Lung (tissue), 11 donors: ENCODE measurements at regions not wholly inside any gene's neighbourhood (a gene's known extent, or its start where the extent isn't known, plus 50 kb on each side); places are given as distances from the start of the nearest gene placed in this dataset.
"Not testable (repeated sequence)": the region's sequence is repeated elsewhere in the genome, so short reads cannot be mapped to it uniquely, and the experiment has no call there.

Source experiments
- ATAC-seq: fragments of 200-7000 bp; cut with Tn5 transposase; one replicate; pipeline ENCODE4 v1.9.1; 2020; ENCODE audit warnings: moderate number of reproducible peaks; ENCODE audit not compliant: insufficient read depth, low FRiP score
- DNase-seq, 3 donors: peaks; one replicate each; pipeline ENCODE4 v3.0.0-alpha.2; 2013 to 2017
- H3K27ac ChIP-seq, 2 donors: one replicate each; pipeline ENCODE4 v1.5.1; 2013; ENCODE audit warnings: mild to moderate bottlenecking in 2 of 2, moderate library complexity in 2 of 2, control low read depth in 1 of 2, inconsistent platforms in 1 of 2, low read depth in 1 of 2, low read length in 1 of 2
- H3K27me3 ChIP-seq, 3 donors: one replicate each; pipeline ENCODE4 v1.5.1; 2013; ENCODE audit warnings: low read length in 2 of 3; ENCODE audit not compliant: control insufficient read depth in 3 of 3, insufficient read depth in 3 of 3
- H3K36me3 ChIP-seq, 4 donors: one replicate each; pipeline ENCODE4 v1.5.1; 2013; ENCODE audit warnings: low read length in 4 of 4, mild to moderate bottlenecking in 1 of 4, moderate library complexity in 1 of 4; ENCODE audit not compliant: control insufficient read depth in 4 of 4, insufficient read depth in 4 of 4
- H3K4me1 ChIP-seq, 5 donors: one replicate each; pipeline ENCODE4 v1.5.1; 2013; ENCODE audit warnings: low read length in 5 of 5, mild to moderate bottlenecking in 2 of 5, moderate library complexity in 1 of 5; ENCODE audit not compliant: control insufficient read depth in 5 of 5, insufficient read depth in 5 of 5
- H3K4me3 ChIP-seq: one replicate; pipeline ENCODE4 v1.5.1; 2013; ENCODE audit warnings: mild to moderate bottlenecking, control low read depth, moderate library complexity
- H3K9ac ChIP-seq, 2 donors: one replicate each; pipeline ENCODE4 v1.5.1; 2013; ENCODE audit warnings: low read length in 2 of 2, control low read depth in 1 of 2; ENCODE audit not compliant: insufficient read depth in 1 of 2
- H3K9me3 ChIP-seq, 4 donors: one replicate each; pipeline ENCODE4 v1.5.1; 2013; ENCODE audit warnings: low read length in 3 of 4, mild to moderate bottlenecking in 1 of 4, moderate library complexity in 1 of 4; ENCODE audit not compliant: control insufficient read depth in 4 of 4, insufficient read depth in 3 of 4
- WGBS, 2 donors: extraction: QIAGEN DNeasy Blood & Tissue Kit; methylation state at CpG; one replicate each; pipeline ENCODE4 v1.1.7; 2013; 5-methylcytosine and 5-hydroxymethylcytosine counted together
- TF ChIP-seq, protein P1 (sequence below): IDR thresholded peaks from 2 replicates; pipeline ENCODE4 v1.5.1; 2012; ENCODE audit warnings: mild to moderate bottlenecking; ENCODE audit errors: control extremely low read depth, extremely low read depth
- donor health status: control.
- donor health status: control.
- donor health status: Bipolar disorder and iron deficiency.
- donor health status: healthy.
- donor health status: DM: yes; HTN: yes; CAD: no.

DNA sequence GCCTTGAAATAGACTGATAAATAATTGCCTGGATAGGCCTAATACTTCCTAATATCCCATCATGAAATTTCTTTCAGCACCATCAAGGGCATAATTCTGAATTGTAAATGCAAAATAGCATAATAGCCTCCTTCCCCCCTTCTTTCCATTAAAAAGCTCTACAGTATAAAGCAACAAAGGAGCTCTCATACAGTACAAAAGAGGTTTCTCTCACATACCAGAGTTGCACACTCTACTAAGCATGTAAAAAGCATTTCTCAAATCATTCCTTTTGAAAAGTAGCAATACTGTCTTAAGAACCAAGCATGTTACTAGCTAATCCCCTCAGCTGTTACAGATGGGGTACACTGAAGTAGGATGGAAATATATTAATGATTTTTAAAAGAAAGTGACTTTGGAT, 509.0 kb downstream of the KLHL13 start:
- Histone ChIP-seq H3K9ac (no peak overlapping the region), H3K36me3 (no peaks in the 10 kb centered on the region), H3K9me3 (peaks cover 0 to 12% (median 5%) of the 10 kb centered on the region in 4 donors), H3K4me1 (no peaks in the 10 kb centered on the region), H3K4me3 (no peak overlapping the region), H3K27me3 (no peaks in the 10 kb centered on the region), H3K27ac (no peak overlapping the region)
- ATAC-seq (no peak), DNase-seq (no peak)
- TF ChIP-seq, protein P1, sequence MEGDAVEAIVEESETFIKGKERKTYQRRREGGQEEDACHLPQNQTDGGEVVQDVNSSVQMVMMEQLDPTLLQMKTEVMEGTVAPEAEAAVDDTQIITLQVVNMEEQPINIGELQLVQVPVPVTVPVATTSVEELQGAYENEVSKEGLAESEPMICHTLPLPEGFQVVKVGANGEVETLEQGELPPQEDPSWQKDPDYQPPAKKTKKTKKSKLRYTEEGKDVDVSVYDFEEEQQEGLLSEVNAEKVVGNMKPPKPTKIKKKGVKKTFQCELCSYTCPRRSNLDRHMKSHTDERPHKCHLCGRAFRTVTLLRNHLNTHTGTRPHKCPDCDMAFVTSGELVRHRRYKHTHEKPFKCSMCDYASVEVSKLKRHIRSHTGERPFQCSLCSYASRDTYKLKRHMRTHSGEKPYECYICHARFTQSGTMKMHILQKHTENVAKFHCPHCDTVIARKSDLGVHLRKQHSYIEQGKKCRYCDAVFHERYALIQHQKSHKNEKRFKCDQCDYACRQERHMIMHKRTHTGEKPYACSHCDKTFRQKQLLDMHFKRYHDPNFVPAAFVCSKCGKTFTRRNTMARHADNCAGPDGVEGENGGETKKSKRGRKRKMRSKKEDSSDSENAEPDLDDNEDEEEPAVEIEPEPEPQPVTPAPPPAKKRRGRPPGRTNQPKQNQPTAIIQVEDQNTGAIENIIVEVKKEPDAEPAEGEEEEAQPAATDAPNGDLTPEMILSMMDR, result no peak

DNA sequence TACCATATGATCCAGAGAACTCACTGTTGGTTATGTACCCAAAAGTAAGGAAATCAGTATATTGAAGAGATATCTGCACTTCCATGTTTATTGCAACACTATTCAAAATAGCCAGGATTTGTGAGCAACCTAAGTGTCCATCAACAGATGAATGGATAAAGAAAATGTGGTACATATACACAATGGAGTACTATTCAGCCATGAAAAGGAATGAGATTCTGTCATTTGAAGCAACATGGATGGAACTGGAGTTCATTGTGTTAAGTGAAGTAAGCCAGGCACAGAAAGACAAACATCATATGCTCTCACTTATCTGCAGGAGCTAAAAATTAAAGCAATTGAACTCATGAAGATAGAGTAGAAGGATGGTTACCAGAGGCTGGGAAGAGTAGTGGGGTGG, 510.5 kb downstream of the KLHL13 start:
- H3K4me1 ChIP-seq, H3K4me3 ChIP-seq, H3K27me3 ChIP-seq, H3K9ac ChIP-seq, H3K27ac ChIP-seq, ATAC-seq, H3K36me3 ChIP-seq, DNase-seq: not testable (repeated sequence)
- H3K9me3 ChIP-seq, result peaks cover 0 to 13% (median 5%) of the 10 kb centered on the region in 4 donors

DNA sequence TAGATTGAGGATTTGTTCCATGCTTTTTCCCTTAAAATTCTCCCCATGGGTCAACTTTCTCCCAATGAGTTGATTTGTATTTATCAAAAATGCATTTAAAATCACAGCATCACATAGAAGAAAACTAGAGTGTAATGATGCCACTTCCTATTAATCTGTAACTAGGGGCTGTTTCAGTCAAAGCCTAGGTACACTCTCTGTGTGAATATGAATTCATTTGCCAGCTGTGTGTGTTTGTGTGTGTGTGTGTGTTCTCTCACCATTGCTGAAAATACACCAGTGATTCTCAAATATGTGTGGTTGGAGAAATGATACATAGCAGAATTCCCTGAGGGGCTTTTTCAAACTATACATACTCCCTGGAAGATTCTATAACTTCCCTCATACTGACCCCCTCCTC, 546.5 kb downstream of the KLHL13 start:
- Histone ChIP-seq H3K36me3 (no peaks in the 10 kb centered on the region), H3K9me3 (peaks cover 0 to 4% (median 0%) of the 10 kb centered on the region in 4 donors), H3K4me3 (no peak overlapping the region), H3K27ac (no peak overlapping the region), H3K4me1 (no peaks in the 10 kb centered on the region), H3K9ac (no peak overlapping the region), H3K27me3 (no peaks in the 10 kb centered on the region)
- ATAC-seq (no peak), DNase-seq (no peak)
- TF ChIP-seq, protein P1, result no peak

DNA sequence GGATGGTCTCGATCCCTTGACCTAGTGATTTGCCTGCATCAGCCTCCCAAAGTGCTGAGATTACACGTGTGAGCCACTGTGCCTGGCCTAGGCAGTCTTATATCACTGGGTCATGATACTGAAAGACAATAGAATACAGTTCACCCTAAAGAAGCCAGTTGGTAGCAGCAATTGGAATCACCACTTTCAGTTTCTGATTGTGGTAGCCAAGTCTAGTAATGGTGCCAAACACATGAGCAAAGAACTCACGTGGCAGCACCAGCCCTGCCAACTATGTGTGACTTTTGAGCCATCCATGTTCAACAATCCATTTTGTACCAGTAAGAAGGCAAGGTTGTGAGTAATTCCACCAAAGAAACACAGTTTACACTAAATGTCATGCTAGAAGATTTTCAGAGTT, 548.4 kb downstream of the KLHL13 start:
- Histone ChIP-seq H3K4me3 (no peak overlapping the region), H3K36me3 (no peaks in the 10 kb centered on the region), H3K4me1 (no peaks in the 10 kb centered on the region), H3K9me3 (peaks cover 0 to 4% (median 0%) of the 10 kb centered on the region in 4 donors), H3K27ac (no peak overlapping the region), H3K27me3 (no peaks in the 10 kb centered on the region), H3K9ac (no peak overlapping the region)
- DNase-seq (no peak), ATAC-seq (no peak)
- 55 to 90% methylated on average over 3 of the region's 3 CpGs for WGBS, 2 donors
- TF ChIP-seq, protein P1, result no peak
